HepG2 (cell line): ENCODE measurements at regions not wholly inside any gene's neighbourhood (a gene's known extent, or its start where the extent isn't known, plus 50 kb on each side); places are given as distances from the start of the nearest gene placed in this dataset.
"Not testable (repeated sequence)": the region's sequence is repeated elsewhere in the genome, so short reads cannot be mapped to it uniquely, and the experiment has no call there.

Experiments used
- ATAC-seq: fragments of 200-7000 bp; cut with Tn5 transposase; 3 replicates; pipeline ENCODE4 v1.9.1; 2020; ENCODE audit warnings: mild to moderate bottlenecking, moderate library complexity
- BruUV-seq: library from RNA; stranded (reverse); fragments of 400-500 nt; replicated peaks from 2 replicates; lab custom pipeline; 2021; lab: Mats Ljungman, UMichigan
- CTCF ChIA-PET: fragments of 300-600 bp; formaldehyde crosslinking; extraction: SDS; loops from one replicate; lab custom pipeline; 2021; ENCODE audit warnings: low total read pairs, inconsistent platforms, low intra/inter-chr PET ratio; lab: Yijun Ruan, JAX
- POLR2A ChIA-PET: fragments of 350-600 bp; sonication (Branson Sonifier 250); formaldehyde crosslinking; loops from one replicate; lab custom pipeline; 2020; ENCODE audit warnings: antibody characterized with exemption, inconsistent platforms; lab: Yijun Ruan, JAX
- DNase-seq: peaks from one replicate; pipeline ENCODE4 v3.0.0-alpha.2; 2015; ENCODE audit warnings: low spot score
- FAIRE-seq: peaks from 3 replicates; lab custom pipeline; 2011; peaks lifted over from hg19 to GRCh38; lab: Jason Lieb, UNC
- H2AFZ ChIP-seq: one replicate; pipeline ENCODE4 v1.6.1; 2011; ENCODE audit warnings: low read length, inconsistent platforms
- H3K27ac ChIP-seq: fragments of 300-600 bp; 3 replicates; pipeline ENCODE4 v1.8.0; 2011; ENCODE audit warnings: mixed run types, mild to moderate bottlenecking, mixed read lengths, low read length, inconsistent platforms; ENCODE audit not compliant: insufficient read depth; ENCODE audit errors: extremely low read length
- H3K27me3 ChIP-seq, 2 experiments: fragments of 200-600 bp in 1 of 2; 2 replicates in 1 of 2; 3 replicates in 1 of 2; pipeline versions ENCODE4 v1.6.0 to v1.8.0; 2011; ENCODE audit warnings: low read length in 2 of 2, mild to moderate bottlenecking in 2 of 2, moderate library complexity in 2 of 2, inconsistent platforms in 1 of 2; ENCODE audit not compliant: insufficient read depth in 2 of 2, control insufficient read depth in 1 of 2
- H3K36me3 ChIP-seq, 2 experiments: fragments of 200-600 bp in 1 of 2; replicated peaks in 1 of 2; 2 replicates in 1 of 2; 3 replicates in 1 of 2; pipeline versions ENCODE4 v1.5.1 to v1.8.0; 2011; ENCODE audit warnings: low read length in 2 of 2, inconsistent platforms in 1 of 2; ENCODE audit not compliant: insufficient read depth in 2 of 2, control insufficient read depth in 1 of 2
- H3K4me1 ChIP-seq: 2 replicates; pipeline ENCODE4 v1.5.1; 2012; ENCODE audit warnings: low read length, inconsistent platforms; ENCODE audit not compliant: insufficient read depth
- H3K4me2 ChIP-seq: 2 replicates; pipeline ENCODE4 v1.6.0; 2011; ENCODE audit warnings: low read depth, low read length, inconsistent platforms
- H3K4me3 ChIP-seq, 3 experiments: fragments of 200-600 bp in 1 of 3; sonication (generic), shearing (Covaris generic) in 1 of 3; replicated peaks in 1 of 3; 2 replicates each; pipeline ENCODE4 v1.5.1; 2011 to 2016; ENCODE audit warnings: low read length in 3 of 3, inconsistent platforms in 2 of 3, low read depth in 2 of 3, mild to moderate bottlenecking in 2 of 3, control low read depth in 1 of 3, mixed read lengths in 1 of 3; ENCODE audit not compliant: insufficient read depth in 1 of 3
- H3K79me2 ChIP-seq: one replicate; pipeline ENCODE4 v1.6.1; 2011; ENCODE audit warnings: low read length, inconsistent platforms; ENCODE audit not compliant: insufficient read depth
- H3K9ac ChIP-seq: 2 replicates; pipeline ENCODE4 v1.6.0; 2011; ENCODE audit warnings: mild to moderate bottlenecking, low read depth, low read length, inconsistent platforms; ENCODE audit not compliant: insufficient read depth
- H3K9me3 ChIP-seq: 2 replicates; pipeline ENCODE4 v1.5.1; 2012; ENCODE audit warnings: mild to moderate bottlenecking, low read length
- H4K20me1 ChIP-seq: 2 replicates; pipeline ENCODE4 v1.6.0; 2011; ENCODE audit warnings: inconsistent platforms, mild to moderate bottlenecking, low read length, moderate library complexity; ENCODE audit not compliant: insufficient read depth
- GABPA ChIP-seq, 2 experiments: IDR thresholded peaks; 2 replicates each; pipeline ENCODE4 v1.6.1; 2011 to 2016; ENCODE audit warnings: low read depth in 2 of 2, low read length in 1 of 2, missing biosample characterization in 1 of 2, missing genetic modification characterization in 1 of 2
- WGBS: methylation state at CpG from one replicate; pipeline ENCODE4 v1.1.6; 2017; ENCODE audit warnings: low lambda C conversion rate; 5-methylcytosine and 5-hydroxymethylcytosine counted together
- in situ Hi-C: cut with HindIII; loops from 2 replicates; pipeline ENCODE4 v1.10.0; 2017; ENCODE audit warnings: low pct_unique_long_range_greater_than_20kb; ENCODE audit not compliant: extremely low pct_ligation_motif_present
- intact Hi-C: fragments of 100-400 bp; cut with micrococcal nuclease; formaldehyde crosslinking; loops from one replicate; pipeline ENCODE4 v1.10.0; 2022; ENCODE audit not compliant: unreplicated experiment

- no peaks in the 10 kb centered on the region for H4K20me1 ChIP-seq
- ChIA-PET POLR2A (no interaction called here), CTCF (no interaction called here)
- no peak overlapping the region for H3K4me3 ChIP-seq
- H3K79me2 ChIP-seq, result no peaks in the 10 kb centered on the region
- H3K4me1 ChIP-seq, result no peaks in the 10 kb centered on the region
- H3K27ac ChIP-seq, result no peak overlapping the region
- H3K27me3 ChIP-seq, result no peaks in the 10 kb centered on the region
- in situ Hi-C loops, result no loop called here
- TF ChIP-seq GABPA (IDR thresholded peaks at IDR 0.05; ENCODE audit: low read depth, low read length) (no peak), GABPA (CRISPR knock-in tag; IDR thresholded peaks at IDR 0.05; ENCODE audit: low read depth) (no peak)
- no peak for ATAC-seq
- H3K4me2 ChIP-seq, result no peak overlapping the region
- intact Hi-C loops, result no loop called here
- 8% methylated on average over 2 of the region's 2 CpGs for WGBS
- BruUV-seq, result no TSS peak
- H3K9ac ChIP-seq, result no peak overlapping the region
- FAIRE-seq, result no peak
- no peak overlapping the region for H2AFZ ChIP-seq
- DNase-seq, result no peak
- peaks cover 4% of the 10 kb centered on the region; the same call in 1 of the 2 replicates for H3K9me3 ChIP-seq
- no peaks in the 10 kb centered on the region for H3K36me3 ChIP-seq
Measured at GRCh38 chr5:50501491-50502228, 60.6 kb upstream of the EMB start.

GRCh38 chr5:50513028-50513457, 72.0 kb upstream of the EMB start:
- H3K4me2 ChIP-seq, H3K4me3 ChIP-seq, CTCF ChIA-PET, POLR2A ChIA-PET, H3K36me3 ChIP-seq, H3K4me1 ChIP-seq, intact Hi-C loops, H4K20me1 ChIP-seq, BruUV-seq, H3K9ac ChIP-seq, DNase-seq, in situ Hi-C loops, H2AFZ ChIP-seq, H3K27me3 ChIP-seq, H3K27ac ChIP-seq, H3K79me2 ChIP-seq, ATAC-seq: not testable (repeated sequence)
- H3K9me3 ChIP-seq, result peaks cover 12% of the 10 kb centered on the region; the same call in 1 of the 2 replicates
- peak; percentile 23 for FAIRE-seq

- H2AFZ ChIP-seq, intact Hi-C loops, H3K36me3 ChIP-seq, H3K4me3 ChIP-seq, H3K79me2 ChIP-seq, POLR2A ChIA-PET, BruUV-seq, H3K4me1 ChIP-seq, FAIRE-seq, CTCF ChIA-PET, H3K4me2 ChIP-seq, H3K27me3 ChIP-seq, DNase-seq, H4K20me1 ChIP-seq, H3K9ac ChIP-seq, in situ Hi-C loops, H3K27ac ChIP-seq, ATAC-seq: not testable (repeated sequence)
- H3K9me3 ChIP-seq, result peaks cover 55% of the 10 kb centered on the region
Measured at GRCh38 chr5:50521060-50521459, 80.0 kb upstream of the EMB start.

GRCh38 chr5:50527514-50528060, 86.5 kb upstream of the EMB start:
- H3K27me3 ChIP-seq, ATAC-seq, H3K79me2 ChIP-seq, CTCF ChIA-PET, H3K4me1 ChIP-seq, H3K9ac ChIP-seq, BruUV-seq, H3K4me3 ChIP-seq, H3K4me2 ChIP-seq, in situ Hi-C loops, H2AFZ ChIP-seq, H4K20me1 ChIP-seq, H3K27ac ChIP-seq, intact Hi-C loops, POLR2A ChIA-PET, DNase-seq, FAIRE-seq, H3K36me3 ChIP-seq: not testable (repeated sequence)
- WGBS, result 0% methylated on average over 3 of the region's 3 CpGs
- peaks cover 16% of the 10 kb centered on the region for H3K9me3 ChIP-seq
